ENCODE measurements at regions not wholly inside any gene's neighbourhood (a gene's known extent, or its start where the extent isn't known, plus 50 kb on each side); places are given as distances from the start of the nearest gene placed in this dataset.

GRCh38 chr2:89842180-89842908, 1150.9 kb downstream of the RPIA start:
- Histone ChIP-seq H3K79me2 (ENCODE audit: insufficient read depth, low read length) (no peaks in the 10 kb centered on the region), H4K20me1 (ENCODE audit: insufficient read depth, low read length) (no peaks in the 10 kb centered on the region), H3K4me1 (ENCODE audit: insufficient read depth, low read length) (no peaks in the 10 kb centered on the region), H3K27me3 (ENCODE audit: insufficient read depth, low read length) (no peaks in the 10 kb centered on the region), H3K4me3 (ENCODE audit: insufficient read depth, low read length) (no peak overlapping the region), H3K36me3 (ENCODE audit: insufficient read depth, low read length) (no peaks in the 10 kb centered on the region), H3K4me2 (ENCODE audit: insufficient read depth, low read length) (no peak overlapping the region), H3K9me3 (ENCODE audit: low read depth, low read length) (peaks cover 20% of the 10 kb centered on the region), H2AFZ (ENCODE audit: low read length) (no peak overlapping the region), H3K27ac (ENCODE audit: low read depth, low read length) (no peak overlapping the region)
- no peak for DNase-seq (ENCODE audit: insufficient read length, low spot score, missing footprints)
- no peak for TF ChIP-seq CTCF (IDR thresholded peaks at IDR 0.05; ENCODE audit: extremely low read depth, low read depth, low read length)

GRCh38 chr2:89844221-89844943, 1152.9 kb downstream of the RPIA start:
- H3K4me2 ChIP-seq (ENCODE audit: insufficient read depth, low read length): no peak overlapping the region
- peaks cover 8% of the 10 kb centered on the region for H3K9me3 ChIP-seq (ENCODE audit: low read depth, low read length)
- no peak overlapping the region for H3K27ac ChIP-seq (ENCODE audit: low read depth, low read length)
- H4K20me1 ChIP-seq (ENCODE audit: insufficient read depth, low read length): no peaks in the 10 kb centered on the region
- H3K36me3 ChIP-seq (ENCODE audit: insufficient read depth, low read length): no peaks in the 10 kb centered on the region
- H3K4me1 ChIP-seq (ENCODE audit: insufficient read depth, low read length): no peaks in the 10 kb centered on the region
- no peak overlapping the region for H2AFZ ChIP-seq (ENCODE audit: low read length)
- no peak for TF ChIP-seq CTCF (IDR thresholded peaks at IDR 0.05; ENCODE audit: extremely low read depth, low read depth, low read length)
- no peak for DNase-seq (ENCODE audit: insufficient read length, low spot score, missing footprints)
- H3K27me3 ChIP-seq (ENCODE audit: insufficient read depth, low read length): no peaks in the 10 kb centered on the region
- H3K79me2 ChIP-seq (ENCODE audit: insufficient read depth, low read length): no peaks in the 10 kb centered on the region
- H3K4me3 ChIP-seq (ENCODE audit: insufficient read depth, low read length): no peak overlapping the region

- no peak for TF ChIP-seq CTCF (IDR thresholded peaks at IDR 0.05; ENCODE audit: extremely low read depth, low read depth, low read length)
- H3K27me3 ChIP-seq (ENCODE audit: insufficient read depth, low read length): no peaks in the 10 kb centered on the region
Observed at GRCh38 chr2:89845532-89845931, 1154.1 kb downstream of the RPIA start.

GRCh38 chr2:89848114-89848513, 1156.6 kb downstream of the RPIA start:
- Histone ChIP-seq H3K36me3 (ENCODE audit: insufficient read depth, low read length) (no peaks in the 10 kb centered on the region), H3K4me1 (ENCODE audit: insufficient read depth, low read length) (no peaks in the 10 kb centered on the region), H4K20me1 (ENCODE audit: insufficient read depth, low read length) (no peaks in the 10 kb centered on the region), H2AFZ (ENCODE audit: low read length) (no peak overlapping the region), H3K27ac (ENCODE audit: low read depth, low read length) (no peak overlapping the region), H3K4me3 (ENCODE audit: insufficient read depth, low read length) (no peak overlapping the region), H3K27me3 (ENCODE audit: insufficient read depth, low read length) (peaks cover 6% of the 10 kb centered on the region), H3K9me3 (ENCODE audit: low read depth, low read length) (peaks cover 3% of the 10 kb centered on the region), H3K79me2 (ENCODE audit: insufficient read depth, low read length) (no peaks in the 10 kb centered on the region), H3K4me2 (ENCODE audit: insufficient read depth, low read length) (no peak overlapping the region)
- no peak for DNase-seq (ENCODE audit: insufficient read length, low spot score, missing footprints)
- TF ChIP-seq CTCF (IDR thresholded peaks at IDR 0.05; ENCODE audit: extremely low read depth, low read depth, low read length): no peak

More at GRCh38 chr2:89845532-89845931, 1154.1 kb downstream of the RPIA start:
- no peak overlapping the region for H2AFZ ChIP-seq (ENCODE audit: low read length)
- H3K4me1 ChIP-seq (ENCODE audit: insufficient read depth, low read length): no peaks in the 10 kb centered on the region
- no peaks in the 10 kb centered on the region for H3K36me3 ChIP-seq (ENCODE audit: insufficient read depth, low read length)
- no peak overlapping the region for H3K4me3 ChIP-seq (ENCODE audit: insufficient read depth, low read length)
- H3K79me2 ChIP-seq (ENCODE audit: insufficient read depth, low read length): no peaks in the 10 kb centered on the region
- H3K4me2 ChIP-seq (ENCODE audit: insufficient read depth, low read length): no peak overlapping the region
- no peak overlapping the region for H3K27ac ChIP-seq (ENCODE audit: low read depth, low read length)
- H4K20me1 ChIP-seq (ENCODE audit: insufficient read depth, low read length): no peaks in the 10 kb centered on the region
- DNase-seq (ENCODE audit: insufficient read length, low spot score, missing footprints): no peak
- H3K9me3 ChIP-seq (ENCODE audit: low read depth, low read length): peaks cover 5% of the 10 kb centered on the region

Measured in osteoblast (primary cell).